ENCODE measurements at regions not wholly inside any gene's neighbourhood (a gene's known extent, or its start where the extent isn't known, plus 50 kb on each side); places are given as distances from the start of the nearest gene placed in this dataset.
"Not testable (repeated sequence)": the region's sequence is repeated elsewhere in the genome, so short reads cannot be mapped to it uniquely, and the experiment has no call there.

- H3K36me3 Mint-ChIP-seq: no peaks in the 10 kb centered on the region
- TF ChIP-seq CTCF (IDR thresholded peaks at IDR 0.05; ENCODE audit: unreplicated experiment): no peak
- H3K4me3 Mint-ChIP-seq: no peak overlapping the region
- no peaks in the 10 kb centered on the region for H3K9me3 Mint-ChIP-seq
- no peak overlapping the region for H3K27ac Mint-ChIP-seq
- DNase-seq (ENCODE audit: low spot score in 2 of 2, unreplicated experiment in 2 of 2): no peak
- no peaks in the 10 kb centered on the region for H3K4me1 Mint-ChIP-seq
- H3K27me3 Mint-ChIP-seq (ENCODE audit: low read depth): no peaks in the 10 kb centered on the region
These were observed 432.4 kb upstream of the RORB start for GRCh38 chr9:74064702-74065101.

GRCh38 chr9:74066128-74066527, 431.0 kb upstream of the RORB start:
- DNase-seq (ENCODE audit: low spot score in 2 of 2, unreplicated experiment in 2 of 2): no peak
- Mint-ChIP-seq H3K4me3 (no peak overlapping the region), H3K36me3 (no peaks in the 10 kb centered on the region), H3K9me3 (peaks cover 3% of the 10 kb centered on the region), H3K27me3 (ENCODE audit: low read depth) (no peaks in the 10 kb centered on the region), H3K27ac (no peak overlapping the region), H3K4me1 (no peaks in the 10 kb centered on the region)
- TF ChIP-seq CTCF (IDR thresholded peaks at IDR 0.05; ENCODE audit: unreplicated experiment): no peak

- no peak for DNase-seq (ENCODE audit: low spot score in 2 of 2, unreplicated experiment in 2 of 2)
- Mint-ChIP-seq H3K36me3 (no peaks in the 10 kb centered on the region), H3K4me3 (no peak overlapping the region), H3K27ac (no peak overlapping the region), H3K9me3 (peaks cover 8% of the 10 kb centered on the region), H3K27me3 (ENCODE audit: low read depth) (no peaks in the 10 kb centered on the region), H3K4me1 (no peaks in the 10 kb centered on the region)
- TF ChIP-seq CTCF (IDR thresholded peaks at IDR 0.05; ENCODE audit: unreplicated experiment): no peak
These were observed 430.5 kb upstream of the RORB start for GRCh38 chr9:74066605-74067004.

GRCh38 chr9:74071502-74071901, 425.6 kb upstream of the RORB start:
- H3K9me3 Mint-ChIP-seq: peaks cover 28% of the 10 kb centered on the region
- H3K4me3 Mint-ChIP-seq: no peak overlapping the region
- no peaks in the 10 kb centered on the region for H3K27me3 Mint-ChIP-seq (ENCODE audit: low read depth)
- H3K36me3 Mint-ChIP-seq: no peaks in the 10 kb centered on the region
- H3K27ac Mint-ChIP-seq: no peak overlapping the region
- TF ChIP-seq CTCF (IDR thresholded peaks at IDR 0.05; ENCODE audit: unreplicated experiment): no peak
- DNase-seq (ENCODE audit: low spot score in 2 of 2, unreplicated experiment in 2 of 2): no peak
- no peaks in the 10 kb centered on the region for H3K4me1 Mint-ChIP-seq

- no peak for DNase-seq (ENCODE audit: low spot score in 2 of 2, unreplicated experiment in 2 of 2)
- Mint-ChIP-seq H3K4me3 (no peak overlapping the region), H3K27me3 (ENCODE audit: low read depth) (no peaks in the 10 kb centered on the region), H3K9me3 (peaks cover 29% of the 10 kb centered on the region), H3K4me1 (no peaks in the 10 kb centered on the region), H3K27ac (no peak overlapping the region), H3K36me3 (no peaks in the 10 kb centered on the region)
- TF ChIP-seq CTCF (IDR thresholded peaks at IDR 0.05; ENCODE audit: unreplicated experiment): no peak
These were observed 423.2 kb upstream of the RORB start for GRCh38 chr9:74073897-74074296.

- no peaks in the 10 kb centered on the region for H3K36me3 Mint-ChIP-seq
These were observed 418.5 kb upstream of the RORB start for GRCh38 chr9:74078647-74079046.

GRCh38 chr9:74080652-74081051, 416.5 kb upstream of the RORB start:
- H3K9me3 Mint-ChIP-seq: peaks cover 14% of the 10 kb centered on the region
- H3K4me1 Mint-ChIP-seq; DNase-seq (ENCODE audit: low spot score in 2 of 2, unreplicated experiment in 2 of 2): not testable (repeated sequence)

More at GRCh38 chr9:74078647-74079046, 418.5 kb upstream of the RORB start:
- no peaks in the 10 kb centered on the region for H3K4me1 Mint-ChIP-seq
- DNase-seq (ENCODE audit: low spot score in 2 of 2, unreplicated experiment in 2 of 2): no peak
- peaks cover 15% of the 10 kb centered on the region for H3K9me3 Mint-ChIP-seq
- no peak overlapping the region for H3K4me3 Mint-ChIP-seq
- no peak for TF ChIP-seq CTCF (IDR thresholded peaks at IDR 0.05; ENCODE audit: unreplicated experiment)
- H3K27me3 Mint-ChIP-seq (ENCODE audit: low read depth): peaks cover 6% of the 10 kb centered on the region
- H3K27ac Mint-ChIP-seq: no peak overlapping the region

More at GRCh38 chr9:74080652-74081051, 416.5 kb upstream of the RORB start:
- not testable (repeated sequence) for H3K27ac Mint-ChIP-seq, H3K4me3 Mint-ChIP-seq, H3K36me3 Mint-ChIP-seq
- peaks cover 20% of the 10 kb centered on the region for H3K27me3 Mint-ChIP-seq (ENCODE audit: low read depth)
